Esophagus muscularis mucosa (tissue), 4 donors: ENCODE measurements at regions not wholly inside any gene's neighbourhood (a gene's known extent, or its start where the extent isn't known, plus 50 kb on each side); places are given as distances from the start of the nearest gene placed in this dataset.
A peak's percentile ranks its signal among the peaks of the same experiment; 100 is the strongest.

Experiments
- DNase-seq: peaks from one replicate; pipeline ENCODE4 v3.0.0-alpha.2; 2017; ENCODE audit errors: extremely low spot score
- H3K27ac ChIP-seq, 4 donors: fragments of 200-600 bp; sonication (generic); replicated peaks in 1 of 4; 1 replicate in 3 of 4; 2 replicates in 1 of 4; pipeline ENCODE4 v1.5.1; 2016 to 2019; ENCODE audit warnings: mild to moderate bottlenecking in 1 of 4
- H3K27me3 ChIP-seq, 4 donors: fragments of 200-600 bp; sonication (generic); one replicate each; pipeline versions ENCODE4 v1.5.1 to v1.6.0; 2016 to 2019
- H3K36me3 ChIP-seq, 4 donors: fragments of 200-600 bp; sonication (generic); one replicate each; pipeline ENCODE4 v1.5.1; 2016 to 2019
- H3K4me1 ChIP-seq, 4 donors: fragments of 200-600 bp; sonication (generic); one replicate each; pipeline ENCODE4 v1.5.1; 2016 to 2019
- H3K4me3 ChIP-seq, 4 donors: fragments of 200-600 bp; sonication (generic); 1 replicate in 2 of 4; 2 replicates in 2 of 4; pipeline ENCODE4 v1.5.1; 2016 to 2019; ENCODE audit warnings: mild to moderate bottlenecking in 4 of 4, moderate library complexity in 1 of 4
- H3K9me3 ChIP-seq, 4 donors: fragments of 200-600 bp; sonication (generic); 1 replicate in 3 of 4; 2 replicates in 1 of 4; pipeline ENCODE4 v1.5.1; 2016 to 2019
- CTCF ChIP-seq, 3 experiments: fragments of 200-600 bp in 2 of 3; fragments of 450-650 bp in 1 of 3; sonication (generic) in 2 of 3; IDR thresholded peaks; one replicate each; pipeline ENCODE4 v1.5.1; 2017 to 2019; ENCODE audit warnings: antibody characterized with exemption in 3 of 3, mild to moderate bottlenecking in 2 of 3, moderate library complexity in 1 of 3
- EP300 ChIP-seq: sonication (generic); formaldehyde crosslinking; IDR thresholded peaks from one replicate; pipeline ENCODE4 v1.6.1; 2017; ENCODE audit warnings: antibody characterized with exemption
- POLR2A ChIP-seq: fragments of 450-650 bp; IDR thresholded peaks from one replicate; pipeline ENCODE4 v1.6.1; 2017; ENCODE audit warnings: antibody characterized with exemption, moderate library complexity, mild to moderate bottlenecking, low read depth
- POLR2AphosphoS5 ChIP-seq, 2 donors: sonication (generic); formaldehyde crosslinking; IDR thresholded peaks; one replicate each; pipeline ENCODE4 v1.6.1; 2017; ENCODE audit warnings: antibody characterized with exemption in 2 of 2
- WGBS: methylation state at CpG from one replicate; pipeline ENCODE4 v1.1.5; 2018; 5-methylcytosine and 5-hydroxymethylcytosine counted together
- intact Hi-C: fragments of 100-400 bp; cut with DNase I; formaldehyde crosslinking; loops from one replicate; pipeline ENCODE4 v1.15.1; 2023

- WGBS: 59% methylated on average over 4 of the region's 4 CpGs
- intact Hi-C loops: no loop called here
- Histone ChIP-seq H3K9me3 (no peaks in the 10 kb centered on the region), H3K4me3 (no peak overlapping the region), H3K4me1 (peaks cover 0 to 13% (median 7%) of the 10 kb centered on the region in 4 donors), H3K27me3 (no peaks in the 10 kb centered on the region), H3K36me3 (no peaks in the 10 kb centered on the region), H3K27ac (no peak overlapping the region)
- no peak for DNase-seq
- no peak for TF ChIP-seq POLR2AphosphoS5 (IDR thresholded peaks at IDR 0.05)
- no peak for TF ChIP-seq CTCF (IDR thresholded peaks at IDR 0.05)
- no peak for TF ChIP-seq EP300
Measured at GRCh38 chr4:123562994-123563750, 166.6 kb downstream of the SPRY1 start.

- Histone ChIP-seq H3K27me3 (no peaks in the 10 kb centered on the region), H3K36me3 (no peaks in the 10 kb centered on the region), H3K4me1 (peaks cover 0 to 13% (median 7%) of the 10 kb centered on the region in 4 donors), H3K27ac (no peak overlapping the region), H3K4me3 (no peak overlapping the region), H3K9me3 (no peaks in the 10 kb centered on the region)
- 49% methylated on average over 6 of the region's 6 CpGs for WGBS
- TF ChIP-seq POLR2AphosphoS5 (IDR thresholded peaks at IDR 0.05) (no peak), CTCF (IDR thresholded peaks at IDR 0.05) (peak; percentile 61 to 72 (median 63)), POLR2A (no peak), EP300 (no peak)
- intact Hi-C loops: no loop called here
- no peak for DNase-seq
Measured at GRCh38 chr4:123564758-123565346, 168.3 kb downstream of the SPRY1 start.

GRCh38 chr4:123568936-123569335, 172.3 kb downstream of the SPRY1 start:
- no peaks in the 10 kb centered on the region for H3K27me3 ChIP-seq
- no peak for DNase-seq
- no peaks in the 10 kb centered on the region for H3K9me3 ChIP-seq
- TF ChIP-seq CTCF (IDR thresholded peaks at IDR 0.05) (no peak), EP300 (no peak), POLR2AphosphoS5 (IDR thresholded peaks at IDR 0.05) (no peak), POLR2A (no peak)
- intact Hi-C loops: no loop called here
- H3K4me3 ChIP-seq: no peak overlapping the region
- 91% methylated on average over 2 of the region's 2 CpGs for WGBS
- no peaks in the 10 kb centered on the region for H3K36me3 ChIP-seq
- H3K27ac ChIP-seq: no peak overlapping the region
- peaks cover 0 to 8% (median 4%) of the 10 kb centered on the region in 4 donors for H3K4me1 ChIP-seq

GRCh38 chr4:123569541-123569940, 172.9 kb downstream of the SPRY1 start:
- peaks cover 0 to 6% (median 3%) of the 10 kb centered on the region in 4 donors for H3K4me1 ChIP-seq
- 89% methylated on average over 2 of the region's 2 CpGs for WGBS
- H3K36me3 ChIP-seq: no peaks in the 10 kb centered on the region
- H3K9me3 ChIP-seq: no peaks in the 10 kb centered on the region
- DNase-seq: no peak
- H3K27me3 ChIP-seq: no peaks in the 10 kb centered on the region
- H3K27ac ChIP-seq: no peak overlapping the region
- intact Hi-C loops: no loop called here
- TF ChIP-seq POLR2AphosphoS5 (IDR thresholded peaks at IDR 0.05): no peak
- TF ChIP-seq CTCF (IDR thresholded peaks at IDR 0.05): no peak
- TF ChIP-seq EP300: no peak
- no peak for TF ChIP-seq POLR2A
- H3K4me3 ChIP-seq: no peak overlapping the region
